ENCODE measurements at regions not wholly inside any gene's neighbourhood (a gene's known extent, or its start where the extent isn't known, plus 50 kb on each side); places are given as distances from the start of the nearest gene placed in this dataset.
A peak's percentile ranks its signal among the peaks of the same experiment; 100 is the strongest.

DNA sequence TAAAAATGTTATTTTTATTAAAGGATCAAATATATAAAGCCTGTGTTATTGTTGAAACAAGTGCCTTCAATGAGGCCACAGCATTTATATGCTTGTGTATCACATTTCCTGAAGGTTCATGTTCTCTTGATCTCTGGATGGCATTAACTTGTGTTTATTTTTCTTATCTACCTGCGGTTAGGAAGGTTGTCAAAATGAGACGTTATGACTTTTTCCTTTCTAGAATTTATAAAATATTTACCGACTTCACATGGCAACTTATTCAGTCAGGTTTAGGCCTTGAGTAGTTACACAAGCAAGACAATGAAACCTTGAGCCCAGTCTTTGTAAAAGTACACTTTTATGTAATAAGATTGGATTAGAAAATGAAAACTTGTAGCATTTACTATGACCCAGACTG lies 196.4 kb upstream of the ACVR2A start:
- DNase-seq (ENCODE audit: low spot score) = no peak

- DNase-seq (ENCODE audit: low spot score) = no peak
These were observed 197.0 kb upstream of the ACVR2A start for GRCh38 chr2:147647816-147648215.

GRCh38 chr2:147646818-147647468 lies 197.9 kb upstream of the ACVR2A start:
- no peak for DNase-seq (ENCODE audit: low spot score)

DNA sequence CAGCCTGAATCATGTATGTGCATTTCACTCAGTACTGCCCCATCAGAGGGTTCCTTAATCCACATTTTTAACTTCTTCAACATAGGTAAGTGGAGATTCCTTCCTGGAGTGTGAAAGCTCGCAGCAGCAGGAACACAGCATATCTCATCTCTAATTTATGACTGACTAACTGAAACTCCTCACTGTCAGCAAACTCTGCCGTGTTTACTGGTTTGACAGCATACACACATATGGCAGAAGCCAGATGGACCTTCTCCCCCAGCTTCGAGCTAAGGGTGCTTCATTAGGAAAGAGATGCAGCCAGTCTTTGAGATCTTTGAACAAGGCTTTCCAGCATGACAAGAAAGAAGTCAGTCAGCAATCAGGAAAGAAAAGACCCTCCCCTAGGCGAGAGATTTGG lies 200.3 kb upstream of the ACVR2A start:
- DNase-seq (ENCODE audit: low spot score) = no peak

DNA sequence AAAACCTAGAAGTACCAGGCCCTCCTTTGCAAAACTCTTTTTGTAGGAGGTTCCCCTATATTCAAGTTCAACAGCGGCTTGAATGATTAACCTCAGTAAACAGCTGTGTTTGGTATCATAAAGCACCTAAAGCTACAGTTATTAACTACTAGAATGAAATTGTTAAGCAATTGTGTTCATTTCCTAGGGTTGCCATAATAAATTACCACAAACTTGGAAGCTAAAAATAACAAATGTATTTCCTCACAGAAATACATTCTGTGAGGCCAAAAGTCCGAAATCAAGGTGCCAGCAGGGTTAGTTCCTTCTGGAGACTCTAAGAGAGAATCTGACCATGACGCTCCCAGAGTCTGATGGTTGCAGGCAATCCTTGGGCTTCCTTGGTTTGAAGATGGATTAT lies 202.1 kb upstream of the ACVR2A start:
- DNase-seq (ENCODE audit: low spot score) = no peak

DNA sequence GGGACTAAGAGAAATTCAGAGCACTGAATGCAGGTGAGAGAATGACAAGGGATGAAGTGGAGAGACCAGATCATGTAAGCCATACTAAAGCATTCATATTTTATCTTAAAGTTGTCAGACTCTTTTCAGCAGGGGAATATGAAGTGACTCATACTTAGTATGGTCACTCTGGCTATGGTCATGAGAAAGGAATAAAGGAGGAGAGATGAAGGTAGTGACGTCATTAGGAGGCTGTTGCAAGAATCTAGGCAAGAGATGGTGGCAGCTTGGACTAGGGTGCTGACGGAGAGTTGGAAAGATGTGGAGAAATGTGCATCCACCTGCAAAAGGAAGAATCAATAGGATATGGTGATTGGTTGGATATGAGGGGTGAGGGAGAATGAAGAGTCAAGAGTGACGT lies 203.2 kb upstream of the ACVR2A start:
- peak; percentile 38 for DNase-seq (ENCODE audit: low spot score)

DNA sequence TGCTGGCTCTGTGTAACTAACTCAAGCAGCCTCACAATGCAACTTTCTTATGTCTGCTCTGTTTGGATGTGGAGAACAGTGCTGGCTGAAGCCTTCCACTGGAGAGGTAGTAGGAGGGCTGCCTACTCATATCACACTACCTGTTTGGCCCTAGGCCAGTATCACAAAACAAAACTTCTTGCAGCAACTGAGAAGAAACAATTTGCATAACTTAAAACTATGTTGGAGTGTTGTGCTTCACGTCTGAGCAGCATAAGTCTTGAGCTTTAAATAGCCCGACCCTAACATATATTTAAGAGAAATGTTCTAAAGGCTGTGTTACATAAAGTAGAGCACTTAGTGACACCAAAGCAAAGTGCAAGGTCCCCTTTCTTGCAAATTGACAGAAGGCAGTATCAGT lies 204.9 kb upstream of the ACVR2A start:
- DNase-seq (ENCODE audit: low spot score) = no peak

DNA sequence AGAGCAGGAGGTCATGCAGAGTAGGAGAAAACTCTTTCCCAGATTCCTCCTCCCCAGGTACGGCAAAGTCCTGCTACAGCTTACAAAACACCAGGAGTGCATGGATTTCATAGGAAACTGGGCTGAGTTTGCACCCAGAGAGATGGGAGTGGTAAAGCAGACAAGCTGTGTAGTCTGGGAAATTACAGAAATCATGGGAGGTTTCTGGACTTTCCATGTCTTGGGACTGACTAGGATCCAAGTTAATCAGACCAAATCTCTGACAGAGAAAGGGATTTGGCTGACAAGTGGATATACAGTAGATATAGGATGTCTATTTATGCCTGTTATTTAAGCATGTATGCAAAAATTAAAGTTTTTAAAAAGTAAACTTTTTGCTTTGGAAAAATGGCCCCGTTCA lies 205.4 kb upstream of the ACVR2A start:
- no peak for DNase-seq (ENCODE audit: low spot score)

DNA sequence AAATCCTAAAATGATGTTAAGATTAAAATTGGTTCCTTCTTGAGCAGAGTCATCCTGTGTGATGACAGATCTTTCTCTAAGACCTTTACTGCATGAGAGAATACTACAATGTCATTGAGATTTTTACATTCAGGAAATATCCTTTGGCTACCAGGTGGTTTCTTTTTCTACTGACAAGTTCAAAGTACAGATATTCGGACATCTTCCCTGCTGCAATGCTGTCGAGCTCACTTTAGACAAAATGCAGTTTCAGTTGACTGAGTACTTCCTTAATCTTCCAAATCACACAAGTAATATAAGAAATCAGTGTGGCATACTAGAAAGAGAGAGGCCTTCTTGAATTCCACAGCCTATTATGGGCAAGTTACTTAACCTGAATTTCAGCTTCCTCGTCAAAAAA lies 207.9 kb upstream of the ACVR2A start:
- DNase-seq (ENCODE audit: low spot score) = peak; percentile 23

DNA sequence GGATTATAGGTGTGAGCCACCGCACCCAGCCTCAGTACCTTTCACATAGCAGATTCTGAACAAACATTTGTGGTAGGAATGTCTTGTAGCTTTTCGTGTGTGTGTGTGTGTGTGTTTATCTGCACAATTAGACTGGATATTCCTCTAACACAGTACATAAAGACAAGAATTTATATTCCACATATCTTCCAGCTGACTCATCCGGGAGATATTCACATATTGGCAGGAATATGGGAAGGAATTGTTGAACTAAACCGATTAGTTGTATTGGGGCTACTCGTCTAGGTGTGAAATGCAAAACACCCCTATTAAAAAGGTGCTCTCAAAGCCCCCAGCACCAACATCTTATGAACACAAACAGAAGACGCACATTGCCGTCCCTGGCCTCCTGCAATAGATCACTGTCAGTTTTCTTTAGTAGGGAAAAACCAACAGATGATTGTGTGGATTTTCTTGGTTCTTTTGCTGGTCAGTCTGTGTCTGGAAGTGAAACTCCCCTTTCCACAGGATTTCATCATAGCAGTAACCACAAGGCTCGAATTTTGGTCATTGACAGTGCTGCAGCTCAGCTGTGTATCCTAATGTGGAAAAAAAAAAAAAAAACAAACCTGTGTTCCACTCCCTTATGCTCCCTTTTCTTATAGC lies 208.5 kb upstream of the ACVR2A start:
- DNase-seq (ENCODE audit: low spot score) = peak; percentile 59

GRCh38 chr2:147634826-147635225 lies 210.0 kb upstream of the ACVR2A start:
- DNase-seq (ENCODE audit: low spot score) = no peak

DNA sequence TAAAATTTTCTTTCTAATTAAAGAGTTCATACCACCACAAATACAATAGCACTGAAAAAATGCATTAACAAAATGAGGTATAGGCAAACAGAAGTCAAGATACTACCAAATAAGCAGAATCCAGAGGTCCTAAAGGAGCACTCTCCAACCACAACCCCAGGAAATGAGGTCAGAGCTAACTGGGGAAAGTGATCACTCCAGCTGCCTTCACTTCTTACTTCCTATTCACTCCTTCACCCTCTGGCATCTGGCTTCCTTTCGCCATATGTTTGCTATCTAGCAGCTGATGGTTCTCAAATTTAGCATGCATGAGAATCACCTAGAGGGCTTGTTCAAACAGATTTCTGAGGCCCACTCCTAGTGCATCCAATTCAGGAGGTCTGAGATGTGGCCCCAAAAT lies 212.6 kb upstream of the ACVR2A start:
- peak; percentile 36 for DNase-seq (ENCODE audit: low spot score)

- peak; percentile 55 for DNase-seq (ENCODE audit: low spot score)
These were observed 213.5 kb upstream of the ACVR2A start for GRCh38 chr2:147631294-147631693.

DNA sequence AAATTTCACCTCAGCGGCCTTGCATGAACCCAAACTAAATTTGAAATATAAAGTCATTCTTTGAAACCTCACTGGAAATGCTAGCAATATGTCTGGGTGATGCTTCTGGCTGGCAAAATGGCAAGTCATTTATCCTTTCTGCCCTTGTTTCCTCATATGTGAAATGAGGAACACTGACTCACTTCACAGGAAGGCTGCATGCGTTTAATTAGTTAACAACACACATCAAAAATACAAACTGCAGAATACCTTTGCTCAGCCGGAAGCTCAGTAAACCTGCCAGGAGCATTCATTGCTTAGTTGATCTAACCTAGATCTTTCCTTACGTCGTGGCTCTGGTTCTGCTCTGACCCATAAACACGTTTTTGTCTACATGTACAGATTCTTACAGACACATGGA lies 214.2 kb upstream of the ACVR2A start:
- DNase-seq (ENCODE audit: low spot score) = peak; percentile 87

DNA sequence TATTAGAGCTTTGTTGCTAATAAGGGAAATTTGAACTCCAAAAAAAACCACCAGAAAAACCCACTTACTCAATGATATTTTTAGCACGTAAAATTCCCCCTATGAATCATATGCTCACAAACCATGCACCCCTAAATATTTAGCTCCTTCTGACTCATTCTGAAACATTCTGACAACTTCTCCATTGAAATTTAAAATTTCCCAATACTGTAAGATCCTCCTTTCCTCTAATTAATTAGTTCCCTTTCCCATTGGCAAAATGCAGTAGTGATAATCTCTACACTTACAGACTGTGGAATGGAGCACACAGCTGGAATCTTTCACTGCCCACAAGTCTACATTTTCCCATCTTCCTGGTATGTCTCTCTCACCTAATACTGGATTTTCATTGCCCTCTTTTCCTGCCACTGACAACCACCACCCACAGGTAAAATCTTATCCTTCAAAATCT lies 215.8 kb upstream of the ACVR2A start:
- peak; percentile 59 for DNase-seq (ENCODE audit: low spot score)

DNA sequence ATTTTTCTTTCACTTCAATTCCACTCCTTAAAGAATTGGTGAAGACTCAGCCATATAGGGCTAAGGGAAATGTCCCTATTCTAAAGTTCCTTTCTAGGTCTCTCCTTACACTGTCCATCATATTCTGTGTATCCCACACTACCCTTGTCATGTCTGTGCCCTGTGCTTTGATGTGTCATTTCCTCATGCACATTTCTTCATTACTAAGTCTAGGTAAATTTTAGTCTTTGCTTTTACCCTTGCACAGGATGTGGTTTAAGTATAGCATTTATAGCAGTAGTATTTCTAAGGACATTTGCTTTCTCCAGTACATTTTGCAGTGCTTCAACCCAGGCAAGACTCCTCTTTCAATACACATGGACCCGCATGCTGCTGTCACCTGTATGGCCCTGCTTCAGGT lies 221.5 kb upstream of the ACVR2A start:
- peak; percentile 82 for DNase-seq (ENCODE audit: low spot score)

DNA sequence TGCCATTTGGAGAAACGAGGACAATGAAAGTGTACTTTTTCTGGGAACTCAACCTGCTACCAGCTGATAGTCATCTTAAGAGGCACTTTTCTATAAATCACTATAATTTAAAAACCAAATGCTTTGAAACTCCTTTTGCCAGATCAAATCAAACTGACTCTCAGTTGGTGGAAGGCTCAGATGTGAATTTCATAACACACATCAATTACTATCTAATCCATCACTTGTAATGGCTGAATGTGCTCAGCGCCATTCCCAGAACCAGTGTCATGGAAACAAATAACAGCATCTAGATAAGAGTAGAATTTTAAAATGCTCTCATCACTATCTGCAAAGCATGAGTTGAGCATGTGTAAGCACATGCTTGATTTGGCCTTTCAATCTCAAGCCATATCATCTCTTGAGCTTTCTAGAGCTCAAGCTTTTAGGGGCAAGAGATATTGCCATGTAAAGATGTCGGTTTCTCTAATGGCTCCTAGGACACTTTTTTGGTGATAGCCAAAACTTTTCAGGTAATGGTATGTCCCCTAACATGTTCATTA lies 223.1 kb upstream of the ACVR2A start:
- no peak for DNase-seq (ENCODE audit: low spot score)

DNA sequence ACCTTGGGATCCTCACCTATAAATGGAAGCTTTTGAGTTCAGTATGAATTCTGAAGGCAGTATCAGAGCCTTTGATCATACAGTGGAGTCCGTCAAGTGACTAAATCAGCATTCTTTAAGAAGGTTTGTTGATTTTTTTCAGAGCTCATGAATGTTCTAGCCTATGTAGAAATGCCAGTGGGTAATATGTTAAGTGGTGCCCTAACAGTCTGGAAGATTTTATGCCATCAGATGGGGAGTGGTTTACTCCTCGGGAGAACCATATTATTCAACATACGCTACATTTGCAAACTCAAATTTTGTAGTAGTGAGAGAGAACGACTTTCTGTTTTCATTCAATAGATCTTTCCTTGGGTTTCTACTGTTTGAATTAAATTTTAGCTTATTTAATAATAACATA lies 225.0 kb upstream of the ACVR2A start:
- no peak for DNase-seq (ENCODE audit: low spot score)

DNA sequence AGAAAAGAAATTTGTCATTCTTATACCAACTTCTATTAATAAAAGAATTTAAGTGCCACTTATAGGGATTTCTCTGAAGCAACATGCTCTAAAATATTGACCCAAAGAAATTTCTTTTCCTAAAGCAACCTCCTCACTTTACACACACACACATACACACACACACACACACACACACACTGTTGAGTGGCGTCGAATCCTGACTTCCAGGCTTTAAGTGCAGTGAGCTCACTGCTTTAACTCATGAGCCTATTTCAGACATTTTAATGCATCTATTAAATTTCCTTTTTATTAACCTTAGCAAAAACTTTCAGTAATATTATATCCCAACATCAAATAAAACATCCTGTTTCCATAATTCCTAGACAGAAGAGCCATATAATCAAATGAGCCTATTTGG lies 229.1 kb upstream of the ACVR2A start:
- DNase-seq (ENCODE audit: low spot score) = no peak

DNA sequence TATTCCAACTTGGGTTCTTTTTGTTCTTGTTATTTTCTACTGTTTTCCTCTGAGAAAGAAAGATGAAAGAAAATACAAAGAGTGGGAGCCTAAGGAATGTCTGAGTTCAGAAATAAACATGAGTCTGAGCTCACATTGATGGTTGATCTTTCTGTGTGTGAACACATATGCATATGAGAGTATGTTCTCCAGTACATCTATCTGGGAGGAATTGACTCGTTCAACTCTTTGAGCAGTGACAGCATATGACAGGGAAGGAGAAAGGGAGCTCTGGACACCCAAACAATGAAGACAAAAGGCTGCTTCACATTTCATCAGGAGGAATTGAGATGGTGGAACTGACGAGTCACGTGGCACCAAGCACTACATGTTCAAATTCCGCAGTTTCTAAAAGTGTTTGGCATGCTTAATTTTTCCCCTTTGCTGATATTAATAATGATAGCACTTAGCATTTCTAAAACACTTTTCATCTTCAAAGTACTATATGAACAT lies 229.8 kb upstream of the ACVR2A start:
- DNase-seq (ENCODE audit: low spot score) = no peak

DNA sequence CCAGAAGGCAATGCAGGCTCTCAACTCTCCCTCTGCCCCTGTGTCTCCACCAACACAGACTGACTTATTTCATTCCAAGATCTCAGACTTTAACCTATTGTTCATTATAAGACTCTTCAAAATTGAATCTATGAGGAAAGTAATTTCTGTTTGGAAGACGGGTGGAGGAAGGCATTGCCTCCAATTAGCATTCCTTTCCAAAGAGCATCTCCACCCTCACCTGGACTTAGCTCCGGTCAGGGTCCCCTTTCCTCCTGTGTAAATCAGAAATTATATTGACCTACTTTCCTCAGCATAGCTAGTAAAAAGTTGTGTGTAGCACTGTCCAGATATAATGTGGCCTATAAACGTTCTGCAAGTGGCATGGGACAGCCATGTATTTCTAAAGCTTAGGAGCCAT lies 230.4 kb upstream of the ACVR2A start:
- DNase-seq (ENCODE audit: low spot score) = no peak

DNA sequence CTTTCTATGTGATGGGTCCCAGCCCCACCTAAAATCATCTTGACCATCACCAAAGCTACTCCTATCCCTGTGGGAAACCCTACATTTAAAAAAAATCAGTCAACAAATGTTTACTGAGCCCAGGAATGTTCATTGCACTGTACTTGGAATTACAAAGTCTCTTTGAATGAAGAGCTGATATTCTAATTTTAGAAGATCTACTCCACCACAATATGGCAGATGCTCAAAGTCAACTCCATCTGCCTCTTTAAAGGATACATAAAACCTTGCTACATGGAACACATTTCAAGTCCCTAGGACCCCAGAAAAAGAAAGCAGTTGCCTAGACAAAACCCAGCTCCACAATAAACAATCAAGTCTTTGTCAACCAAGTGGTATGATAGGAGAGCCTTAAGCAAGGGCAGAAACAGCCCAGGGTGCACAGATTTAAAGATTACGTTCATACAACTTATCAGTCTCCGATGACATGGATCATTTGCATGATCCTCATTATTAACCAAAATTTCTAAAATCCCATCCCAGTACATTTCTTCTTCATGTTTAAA lies 234.3 kb upstream of the ACVR2A start:
- no peak for DNase-seq (ENCODE audit: low spot score)

DNA sequence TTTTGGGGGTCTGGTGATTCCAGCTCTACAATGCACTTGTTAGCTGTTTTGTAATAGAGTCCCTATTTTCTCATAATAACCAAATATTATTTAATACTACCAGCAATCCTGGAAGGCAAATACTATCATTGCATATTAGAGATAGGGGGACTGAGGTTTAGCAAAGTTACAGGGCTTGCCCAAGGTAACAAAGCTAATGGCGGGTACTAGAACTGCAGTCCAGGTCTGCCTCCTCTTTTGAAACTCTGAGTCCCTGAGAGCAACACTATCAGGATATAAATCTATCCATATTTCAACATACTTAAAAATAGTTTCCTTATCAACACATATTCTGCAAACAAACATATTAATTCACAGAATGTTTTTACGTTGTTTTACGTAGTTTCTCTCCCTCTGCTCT lies 235.5 kb upstream of the ACVR2A start:
- DNase-seq (ENCODE audit: low spot score) = no peak

All from kidney tubule cell (primary cell).